ENCODE measurements at regions not wholly inside any gene's neighbourhood (a gene's known extent, or its start where the extent isn't known, plus 50 kb on each side); places are given as distances from the start of the nearest gene placed in this dataset.

GRCh38 chr13:19072543-19072942, 109.1 kb downstream of the TUBA3C start (continued):
- TF ChIP-seq POLR2AphosphoS5 (IDR thresholded peaks at IDR 0.05; ENCODE audit: low read depth) (no peak), ZNF114 (CRISPR knock-in tag; IDR thresholded peaks at IDR 0.05) (no peak), STAT1 (IDR thresholded peaks at IDR 0.05; ENCODE audit: unreplicated experiment) (no peak), EZH2 (IDR thresholded peaks at IDR 0.05; ENCODE audit: low read depth, unreplicated experiment) (no peak)
- TF ChIP-seq, protein P1, sequence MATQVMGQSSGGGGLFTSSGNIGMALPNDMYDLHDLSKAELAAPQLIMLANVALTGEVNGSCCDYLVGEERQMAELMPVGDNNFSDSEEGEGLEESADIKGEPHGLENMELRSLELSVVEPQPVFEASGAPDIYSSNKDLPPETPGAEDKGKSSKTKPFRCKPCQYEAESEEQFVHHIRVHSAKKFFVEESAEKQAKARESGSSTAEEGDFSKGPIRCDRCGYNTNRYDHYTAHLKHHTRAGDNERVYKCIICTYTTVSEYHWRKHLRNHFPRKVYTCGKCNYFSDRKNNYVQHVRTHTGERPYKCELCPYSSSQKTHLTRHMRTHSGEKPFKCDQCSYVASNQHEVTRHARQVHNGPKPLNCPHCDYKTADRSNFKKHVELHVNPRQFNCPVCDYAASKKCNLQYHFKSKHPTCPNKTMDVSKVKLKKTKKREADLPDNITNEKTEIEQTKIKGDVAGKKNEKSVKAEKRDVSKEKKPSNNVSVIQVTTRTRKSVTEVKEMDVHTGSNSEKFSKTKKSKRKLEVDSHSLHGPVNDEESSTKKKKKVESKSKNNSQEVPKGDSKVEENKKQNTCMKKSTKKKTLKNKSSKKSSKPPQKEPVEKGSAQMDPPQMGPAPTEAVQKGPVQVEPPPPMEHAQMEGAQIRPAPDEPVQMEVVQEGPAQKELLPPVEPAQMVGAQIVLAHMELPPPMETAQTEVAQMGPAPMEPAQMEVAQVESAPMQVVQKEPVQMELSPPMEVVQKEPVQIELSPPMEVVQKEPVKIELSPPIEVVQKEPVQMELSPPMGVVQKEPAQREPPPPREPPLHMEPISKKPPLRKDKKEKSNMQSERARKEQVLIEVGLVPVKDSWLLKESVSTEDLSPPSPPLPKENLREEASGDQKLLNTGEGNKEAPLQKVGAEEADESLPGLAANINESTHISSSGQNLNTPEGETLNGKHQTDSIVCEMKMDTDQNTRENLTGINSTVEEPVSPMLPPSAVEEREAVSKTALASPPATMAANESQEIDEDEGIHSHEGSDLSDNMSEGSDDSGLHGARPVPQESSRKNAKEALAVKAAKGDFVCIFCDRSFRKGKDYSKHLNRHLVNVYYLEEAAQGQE (IDR thresholded peaks at IDR 0.05; ENCODE audit: unreplicated experiment), result no peak

DNA sequence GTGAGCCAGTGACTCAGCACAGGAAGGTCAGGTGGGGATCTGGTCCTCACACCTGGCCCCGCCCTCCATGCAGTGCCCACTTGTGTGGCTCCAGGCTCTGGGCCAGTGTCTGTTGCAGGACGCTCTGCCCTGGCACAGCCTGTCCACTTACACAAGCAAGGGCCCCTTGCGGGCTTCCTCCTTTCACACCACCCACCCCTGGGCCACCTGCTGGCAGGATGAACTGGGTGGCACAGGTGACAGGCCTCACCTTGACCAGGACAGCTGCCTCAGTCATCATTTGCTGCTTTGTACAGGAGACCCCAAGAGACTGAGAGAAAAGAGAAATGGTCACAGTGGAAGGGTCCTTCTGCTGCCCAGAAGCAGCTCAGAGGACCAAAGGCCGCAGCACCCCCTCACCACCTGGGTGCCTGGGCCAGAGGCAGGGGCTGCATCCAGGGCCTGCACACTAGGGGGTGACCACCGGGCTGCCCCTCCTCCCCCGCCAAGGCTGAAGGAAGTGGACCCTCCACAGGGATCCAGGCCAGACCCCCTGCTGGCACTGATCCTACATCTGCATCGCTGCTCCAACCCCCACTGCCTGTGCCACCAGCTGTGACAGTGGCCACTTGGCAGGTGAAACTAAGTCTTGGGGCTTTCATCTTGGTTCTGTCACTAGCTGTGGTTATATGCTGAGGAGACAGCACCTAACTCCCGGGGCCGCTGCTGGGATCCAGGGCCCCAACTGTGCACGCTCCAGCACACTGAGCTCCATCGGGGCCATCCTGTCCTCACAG, 110.3 kb downstream of the TUBA3C start:
- Histone ChIP-seq H3K4me2 (no peak overlapping the region), H3K27ac (ENCODE audit: low read depth) (no peak overlapping the region), H3K9me2 (ENCODE audit: insufficient read depth) (no peaks in the 10 kb centered on the region), H2AFZ (no peak overlapping the region), H4K20me1 (replicated peaks; ENCODE audit: insufficient read depth) (no peaks in the 10 kb centered on the region), H3K79me2 (replicated peaks; ENCODE audit: insufficient read depth) (no peaks in the 10 kb centered on the region), H3F3A (replicated peaks; ENCODE audit: low read depth) (no peaks in the 10 kb centered on the region), H3K4me1 (ENCODE audit: insufficient read depth) (no peaks in the 10 kb centered on the region), H3K4me3 (no peak overlapping the region), H3K36me3 (ENCODE audit: insufficient read depth) (peaks cover 15% of the 10 kb centered on the region; the same call in 1 of the 2 replicates), H3K27me3 (ENCODE audit: insufficient read depth) (no peaks in the 10 kb centered on the region)
- Mint-ChIP-seq H3K27ac (no peak overlapping the region), H3K4me3 (no peak overlapping the region), H3K36me3 (ENCODE audit: low read depth) (peaks cover 23% of the 10 kb centered on the region), H3K9me3 (peaks cover 46% of the 10 kb centered on the region), H3K27me3 (ENCODE audit: insufficient read depth, low read depth, poor library complexity) (peaks cover 2% of the 10 kb centered on the region), H3K4me1 (no peaks in the 10 kb centered on the region)
- DNase-seq (ENCODE audit: low spot score) (no peak), ATAC-seq (no peak)
- TF ChIP-seq ZNF331 (CRISPR knock-in tag; IDR thresholded peaks at IDR 0.05; ENCODE audit: low read depth) (no peak), EZH2 (IDR thresholded peaks at IDR 0.05; ENCODE audit: low read depth, unreplicated experiment) (no peak), STAT1 (IDR thresholded peaks at IDR 0.05; ENCODE audit: unreplicated experiment) (no peak), ZNF114 (CRISPR knock-in tag; IDR thresholded peaks at IDR 0.05) (no peak), POLR2AphosphoS5 (IDR thresholded peaks at IDR 0.05; ENCODE audit: low read depth) (no peak), JUNB (IDR thresholded peaks at IDR 0.05; ENCODE audit: unreplicated experiment) (no peak), ZNF462 (CRISPR knock-in tag; IDR thresholded peaks at IDR 0.05) (no peak), CREB1 (CRISPR knock-in tag; IDR thresholded peaks at IDR 0.05; ENCODE audit: low read depth) (no peak), NANOG (IDR thresholded peaks at IDR 0.05; ENCODE audit: borderline replicate concordance) (no peak)
- TF ChIP-seq, protein P2, sequence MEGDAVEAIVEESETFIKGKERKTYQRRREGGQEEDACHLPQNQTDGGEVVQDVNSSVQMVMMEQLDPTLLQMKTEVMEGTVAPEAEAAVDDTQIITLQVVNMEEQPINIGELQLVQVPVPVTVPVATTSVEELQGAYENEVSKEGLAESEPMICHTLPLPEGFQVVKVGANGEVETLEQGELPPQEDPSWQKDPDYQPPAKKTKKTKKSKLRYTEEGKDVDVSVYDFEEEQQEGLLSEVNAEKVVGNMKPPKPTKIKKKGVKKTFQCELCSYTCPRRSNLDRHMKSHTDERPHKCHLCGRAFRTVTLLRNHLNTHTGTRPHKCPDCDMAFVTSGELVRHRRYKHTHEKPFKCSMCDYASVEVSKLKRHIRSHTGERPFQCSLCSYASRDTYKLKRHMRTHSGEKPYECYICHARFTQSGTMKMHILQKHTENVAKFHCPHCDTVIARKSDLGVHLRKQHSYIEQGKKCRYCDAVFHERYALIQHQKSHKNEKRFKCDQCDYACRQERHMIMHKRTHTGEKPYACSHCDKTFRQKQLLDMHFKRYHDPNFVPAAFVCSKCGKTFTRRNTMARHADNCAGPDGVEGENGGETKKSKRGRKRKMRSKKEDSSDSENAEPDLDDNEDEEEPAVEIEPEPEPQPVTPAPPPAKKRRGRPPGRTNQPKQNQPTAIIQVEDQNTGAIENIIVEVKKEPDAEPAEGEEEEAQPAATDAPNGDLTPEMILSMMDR (conservative IDR thresholded peaks at IDR 0.05; ENCODE audit: low read depth in 2 of 2), result no peak
- TF ChIP-seq, protein P3, sequence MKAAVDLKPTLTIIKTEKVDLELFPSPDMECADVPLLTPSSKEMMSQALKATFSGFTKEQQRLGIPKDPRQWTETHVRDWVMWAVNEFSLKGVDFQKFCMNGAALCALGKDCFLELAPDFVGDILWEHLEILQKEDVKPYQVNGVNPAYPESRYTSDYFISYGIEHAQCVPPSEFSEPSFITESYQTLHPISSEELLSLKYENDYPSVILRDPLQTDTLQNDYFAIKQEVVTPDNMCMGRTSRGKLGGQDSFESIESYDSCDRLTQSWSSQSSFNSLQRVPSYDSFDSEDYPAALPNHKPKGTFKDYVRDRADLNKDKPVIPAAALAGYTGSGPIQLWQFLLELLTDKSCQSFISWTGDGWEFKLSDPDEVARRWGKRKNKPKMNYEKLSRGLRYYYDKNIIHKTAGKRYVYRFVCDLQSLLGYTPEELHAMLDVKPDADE (IDR thresholded peaks at IDR 0.05), result no peak

Data from GM23338 (cell line).